B cell (primary cell): ENCODE measurements at regions not wholly inside any gene's neighbourhood (a gene's known extent, or its start where the extent isn't known, plus 50 kb on each side); places are given as distances from the start of the nearest gene placed in this dataset.
A peak's percentile ranks its signal among the peaks of the same experiment; 100 is the strongest.

Experiments used
- ATAC-seq: fragments of 200-7000 bp; cut with Tn5 transposase; one replicate; pipeline ENCODE4 v1.10.0; 2021; ENCODE audit warnings: low read depth, mild to moderate bottlenecking, moderate number of reproducible peaks, moderate library complexity
- CTCF ChIA-PET: fragments of 350-600 bp; sonication (Branson Sonifier 250); formaldehyde crosslinking; loops from one replicate; lab custom pipeline; 2021; ENCODE audit warnings: antibody characterized with exemption, inconsistent platforms; lab: Charles Lee
- POLR2A ChIA-PET: fragments of 350-600 bp; sonication (Branson Sonifier 250); formaldehyde crosslinking; loops from one replicate; lab custom pipeline; 2021; ENCODE audit warnings: antibody characterized with exemption; lab: Charles Lee
- DNase-seq: peaks from one replicate; pipeline ENCODE4 v3.0.0; 2013
- H2AFZ ChIP-seq: 2 replicates; pipeline ENCODE4 v1.6.1; 2012; ENCODE audit warnings: mild to moderate bottlenecking, low read depth, low read length; ENCODE audit not compliant: insufficient read depth, poor library complexity, severe bottlenecking
- H3K27ac ChIP-seq, 2 donors: 1 replicate in 1 of 2; 2 replicates in 1 of 2; pipeline ENCODE4 v1.5.1; 2012 to 2013; ENCODE audit warnings: low read length in 2 of 2, mild to moderate bottlenecking in 2 of 2, moderate library complexity in 1 of 2
- H3K27me3 ChIP-seq, 4 experiments: fragments of 200-600 bp in 1 of 4; sonication (generic) in 1 of 4; replicated peaks in 1 of 4; 1 replicate in 2 of 4; 2 replicates in 2 of 4; pipeline versions ENCODE4 v1.6.1 to v1.7.0; 2013 to 2016; ENCODE audit warnings: low read length in 3 of 4, mild to moderate bottlenecking in 2 of 4, mixed read lengths in 1 of 4, moderate library complexity in 1 of 4; ENCODE audit not compliant: insufficient read depth in 4 of 4, control insufficient read depth in 3 of 4; ENCODE audit errors: control extremely low read depth in 1 of 4
- H3K36me3 ChIP-seq, 2 experiments: replicated peaks in 1 of 2; 1 replicate in 1 of 2; 2 replicates in 1 of 2; pipeline versions ENCODE4 v1.6.1 to v1.7.1; 2013; ENCODE audit warnings: low read length in 1 of 2; ENCODE audit not compliant: insufficient read depth in 2 of 2, control insufficient read depth in 1 of 2; ENCODE audit errors: control extremely low read depth in 1 of 2, extremely low read depth in 1 of 2
- H3K4me1 ChIP-seq, 2 donors: fragments of 200-600 bp in 1 of 2; sonication (generic) in 1 of 2; 1 replicate in 1 of 2; 2 replicates in 1 of 2; pipeline versions ENCODE4 v1.5.1 to v1.6.1; 2013 to 2017; ENCODE audit warnings: low read length in 2 of 2; ENCODE audit not compliant: control insufficient read depth in 2 of 2, insufficient read depth in 2 of 2
- H3K4me2 ChIP-seq: replicated peaks from 2 replicates; pipeline ENCODE3; 2012; ENCODE audit warnings: mild to moderate bottlenecking, low read depth, low read length; ENCODE audit not compliant: poor library complexity, severe bottlenecking
- H3K4me3 ChIP-seq, 5 experiments: fragments of 200-600 bp in 1 of 5; sonication (generic) in 1 of 5; 1 replicate in 3 of 5; 2 replicates in 2 of 5; pipeline versions ENCODE4 v1.5.1 to v1.7.0; 2011 to 2016; ENCODE audit warnings: low read length in 4 of 5, mild to moderate bottlenecking in 4 of 5, low read depth in 2 of 5, control low read depth in 1 of 5, moderate library complexity in 1 of 5; ENCODE audit not compliant: insufficient read depth in 1 of 5; ENCODE audit errors: control extremely low read depth in 1 of 5, extremely low read depth in 1 of 5
- H3K79me2 ChIP-seq: fragments of 200-600 bp; sonication (generic); one replicate; pipeline ENCODE4 v1.6.0; 2016; ENCODE audit warnings: low read length; ENCODE audit not compliant: control insufficient read depth, insufficient read depth
- H3K9ac ChIP-seq: fragments of 200-600 bp; sonication (generic); 2 replicates; pipeline ENCODE4 v1.6.1; 2017; ENCODE audit warnings: mild to moderate bottlenecking, low read length, moderate library complexity
- H3K9me3 ChIP-seq, 3 donors: one replicate each; pipeline versions ENCODE4 v1.6.1 to v1.7.1; 2013; ENCODE audit warnings: low read length in 2 of 3; ENCODE audit not compliant: control insufficient read depth in 2 of 3, insufficient read depth in 1 of 3; ENCODE audit errors: control extremely low read depth in 1 of 3
- H4K20me1 ChIP-seq: 2 replicates; pipeline ENCODE4 v1.6.0; 2012; ENCODE audit warnings: mild to moderate bottlenecking, low read length; ENCODE audit not compliant: insufficient read depth, control insufficient read depth, poor library complexity, severe bottlenecking
- H3K27ac Mint-ChIP-seq: one replicate; pipeline ENCODE4 v1.8.0; 2021; ENCODE audit warnings: mixed read lengths
- H3K27me3 Mint-ChIP-seq: one replicate; pipeline ENCODE4 v1.8.0; 2021; ENCODE audit warnings: mixed read lengths
- H3K4me1 Mint-ChIP-seq: one replicate; pipeline ENCODE4 v1.8.0; 2021; ENCODE audit warnings: mixed read lengths
- H3K4me3 Mint-ChIP-seq: one replicate; pipeline ENCODE4 v1.8.0; 2021; ENCODE audit warnings: mixed read lengths
- H3K9me3 Mint-ChIP-seq: one replicate; pipeline ENCODE4 v1.8.0; 2022; ENCODE audit warnings: mixed read lengths; ENCODE audit not compliant: insufficient read depth
- CTCF ChIP-seq: fragments of 200-600 bp; IDR thresholded peaks from one replicate; pipeline ENCODE4 v1.8.0; 2022; ENCODE audit warnings: antibody characterized with exemption, mild to moderate bottlenecking
- WGBS: methylation state at CpG from one replicate; pipeline ENCODE4 v1.1.5; 2013; ENCODE audit warnings: missing lambda C conversion rate; ENCODE audit not compliant: insufficient coverage; 5-methylcytosine and 5-hydroxymethylcytosine counted together
- intact Hi-C: fragments of 100-400 bp; cut with micrococcal nuclease; formaldehyde crosslinking; loops from one replicate; pipeline ENCODE4 v1.10.0; 2022

GRCh38 chr6:4522453-4522852 lies 253.8 kb upstream of the CDYL start:
- Mint-ChIP-seq H3K9me3 (no peaks in the 10 kb centered on the region), H3K4me1 (peaks cover 4% of the 10 kb centered on the region), H3K4me3 (no peak overlapping the region), H3K27ac (no peak overlapping the region), H3K27me3 (peaks cover 37% of the 10 kb centered on the region)
- ATAC-seq (no peak), DNase-seq (peak; percentile 13)
- intact Hi-C loops, result no loop called here
- H3K4me1 ChIP-seq, result peaks cover 0 to 3% of the 10 kb centered on the region in 2 donors
- peaks cover 0 to 11% (median 1%) of the 10 kb centered on the region in 4 experiments for H3K27me3 ChIP-seq
- no peak overlapping the region for H3K4me3 ChIP-seq
- ChIA-PET POLR2A (no interaction called here), CTCF (no interaction called here)
- 12% methylated on average over 4 of the region's 7 CpGs for WGBS
- H4K20me1 ChIP-seq, result no peaks in the 10 kb centered on the region
- H2AFZ ChIP-seq, result peak overlapping the region; percentile 52
- TF ChIP-seq CTCF, result no peak
- peak overlapping the region; percentile 15 for H3K4me2 ChIP-seq
- H3K9ac ChIP-seq, result no peak overlapping the region
- H3K9me3 ChIP-seq, result no peaks in the 10 kb centered on the region
- H3K27ac ChIP-seq, result no peak overlapping the region
- no peaks in the 10 kb centered on the region for H3K79me2 ChIP-seq
- no peaks in the 10 kb centered on the region for H3K36me3 ChIP-seq

- Histone ChIP-seq H3K27ac (no peak overlapping the region), H2AFZ (no peak overlapping the region), H3K9ac (no peak overlapping the region), H3K27me3 (peaks cover 0 to 5% (median 1%) of the 10 kb centered on the region in 4 experiments), H3K4me3 (no peak overlapping the region), H3K36me3 (no peaks in the 10 kb centered on the region), H3K4me1 (peaks cover 0 to 3% of the 10 kb centered on the region in 2 donors), H4K20me1 (no peaks in the 10 kb centered on the region), H3K4me2 (no peak overlapping the region), H3K79me2 (no peaks in the 10 kb centered on the region), H3K9me3 (no peaks in the 10 kb centered on the region)
- no peak for TF ChIP-seq CTCF
- Mint-ChIP-seq H3K27ac (no peak overlapping the region), H3K9me3 (no peaks in the 10 kb centered on the region), H3K4me1 (peaks cover 4% of the 10 kb centered on the region), H3K27me3 (peaks cover 27% of the 10 kb centered on the region), H3K4me3 (no peak overlapping the region)
- ChIA-PET POLR2A (no interaction called here), CTCF (no interaction called here)
- intact Hi-C loops, result no loop called here
- WGBS, result 78% methylated on average over 6 of the region's 6 CpGs
- DNase-seq (no peak), ATAC-seq (no peak)
These were observed 255.1 kb upstream of the CDYL start for GRCh38 chr6:4521070-4521469.
